ENCODE measurements at regions not wholly inside any gene's neighbourhood (a gene's known extent, or its start where the extent isn't known, plus 50 kb on each side); places are given as distances from the start of the nearest gene placed in this dataset.

GRCh38 chr3:164387236-164387635 lies 691.1 kb downstream of the SI start:
- TF ChIP-seq ZNF143 (CRISPR knock-in tag; IDR thresholded peaks at IDR 0.05) (no peak), ZMIZ1 (IDR thresholded peaks at IDR 0.05; ENCODE audit: low read depth in 2 of 2, low read length in 2 of 2) (no peak), RERE (CRISPR knock-in tag; IDR thresholded peaks at IDR 0.05; ENCODE audit: borderline replicate concordance) (no peak), POLR2A (conservative IDR thresholded peaks at IDR 0.05) (no peak), IRF2 (CRISPR knock-in tag; IDR thresholded peaks at IDR 0.05) (no peak), ZNF584 (CRISPR knock-in tag; IDR thresholded peaks at IDR 0.05; ENCODE audit: low read depth) (no peak), JUND (IDR thresholded peaks at IDR 0.05; ENCODE audit: borderline replicate concordance, low read depth, low read length) (no peak), JUND (tag; IDR thresholded peaks at IDR 0.05; ENCODE audit: borderline replicate concordance, low read depth, low read length) (no peak), MCM2 (IDR thresholded peaks at IDR 0.05; ENCODE audit: low read depth) (no peak), CBX5 (IDR thresholded peaks at IDR 0.05; ENCODE audit: borderline replicate concordance, low read depth) (no peak), MTF1 (CRISPR knock-in tag; IDR thresholded peaks at IDR 0.05; ENCODE audit: borderline replicate concordance) (no peak), MXI1 (IDR thresholded peaks at IDR 0.05; ENCODE audit: low read depth, low read length) (no peak)
- TF ChIP-seq, protein P1, sequence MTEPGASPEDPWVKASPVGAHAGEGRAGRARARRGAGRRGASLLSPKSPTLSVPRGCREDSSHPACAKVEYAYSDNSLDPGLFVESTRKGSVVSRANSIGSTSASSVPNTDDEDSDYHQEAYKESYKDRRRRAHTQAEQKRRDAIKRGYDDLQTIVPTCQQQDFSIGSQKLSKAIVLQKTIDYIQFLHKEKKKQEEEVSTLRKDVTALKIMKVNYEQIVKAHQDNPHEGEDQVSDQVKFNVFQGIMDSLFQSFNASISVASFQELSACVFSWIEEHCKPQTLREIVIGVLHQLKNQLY (CRISPR knock-in tag; conservative IDR thresholded peaks at IDR 0.05): no peak
- TF ChIP-seq, protein P2, sequence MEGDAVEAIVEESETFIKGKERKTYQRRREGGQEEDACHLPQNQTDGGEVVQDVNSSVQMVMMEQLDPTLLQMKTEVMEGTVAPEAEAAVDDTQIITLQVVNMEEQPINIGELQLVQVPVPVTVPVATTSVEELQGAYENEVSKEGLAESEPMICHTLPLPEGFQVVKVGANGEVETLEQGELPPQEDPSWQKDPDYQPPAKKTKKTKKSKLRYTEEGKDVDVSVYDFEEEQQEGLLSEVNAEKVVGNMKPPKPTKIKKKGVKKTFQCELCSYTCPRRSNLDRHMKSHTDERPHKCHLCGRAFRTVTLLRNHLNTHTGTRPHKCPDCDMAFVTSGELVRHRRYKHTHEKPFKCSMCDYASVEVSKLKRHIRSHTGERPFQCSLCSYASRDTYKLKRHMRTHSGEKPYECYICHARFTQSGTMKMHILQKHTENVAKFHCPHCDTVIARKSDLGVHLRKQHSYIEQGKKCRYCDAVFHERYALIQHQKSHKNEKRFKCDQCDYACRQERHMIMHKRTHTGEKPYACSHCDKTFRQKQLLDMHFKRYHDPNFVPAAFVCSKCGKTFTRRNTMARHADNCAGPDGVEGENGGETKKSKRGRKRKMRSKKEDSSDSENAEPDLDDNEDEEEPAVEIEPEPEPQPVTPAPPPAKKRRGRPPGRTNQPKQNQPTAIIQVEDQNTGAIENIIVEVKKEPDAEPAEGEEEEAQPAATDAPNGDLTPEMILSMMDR (IDR thresholded peaks at IDR 0.05 in 2 of 3, conservative IDR thresholded peaks at IDR 0.05 in 1 of 3; ENCODE audit: insufficient read depth in 2 of 3, low read depth in 1 of 3, low read length in 3 of 3): no peak
